Fibroblast of villous mesenchyme (primary cell): ENCODE measurements at regions not wholly inside any gene's neighbourhood (a gene's known extent, or its start where the extent isn't known, plus 50 kb on each side); places are given as distances from the start of the nearest gene placed in this dataset.

Source experiments
- DNase-seq: peaks from one replicate; pipeline ENCODE4 v3.0.0-alpha.2; 2010; ENCODE audit warnings: low read depth
- H3K4me3 ChIP-seq: 2 replicates; pipeline ENCODE4 v1.5.1; 2011; ENCODE audit warnings: low read depth, mild to moderate bottlenecking, low read length
- CTCF ChIP-seq: IDR thresholded peaks from 2 replicates; pipeline ENCODE4 v1.5.1; 2012; ENCODE audit warnings: low read depth, mild to moderate bottlenecking, low read length; ENCODE audit not compliant: insufficient read depth

- DNase-seq = no peak
- no peak overlapping the region for H3K4me3 ChIP-seq
- TF ChIP-seq CTCF = no peak
Measured at GRCh38 chr13:59566561-59566960, 597.2 kb downstream of the DIAPH3 start.

GRCh38 chr13:59568306-59568705 is 595.4 kb downstream of the DIAPH3 start:
- H3K4me3 ChIP-seq = no peak overlapping the region
- DNase-seq = no peak
- TF ChIP-seq CTCF = no peak

- no peak for TF ChIP-seq CTCF
- H3K4me3 ChIP-seq = no peak overlapping the region
- DNase-seq = no peak
Measured at GRCh38 chr13:59570204-59570603, 593.5 kb downstream of the DIAPH3 start.

- no peak for TF ChIP-seq CTCF
- no peak for DNase-seq
Measured at GRCh38 chr13:59584101-59584500, 579.6 kb downstream of the DIAPH3 start.

GRCh38 chr13:59584761-59585670 is 578.7 kb downstream of the DIAPH3 start:
- no peak overlapping the region for H3K4me3 ChIP-seq
- no peak for TF ChIP-seq CTCF
- no peak for DNase-seq

More at GRCh38 chr13:59584101-59584500, 579.6 kb downstream of the DIAPH3 start:
- H3K4me3 ChIP-seq = no peak overlapping the region

- no peak overlapping the region for H3K4me3 ChIP-seq
- DNase-seq = no peak
- TF ChIP-seq CTCF = no peak
Measured at GRCh38 chr13:59587030-59587429, 576.7 kb downstream of the DIAPH3 start.
